ENCODE measurements at regions not wholly inside any gene's neighbourhood (a gene's known extent, or its start where the extent isn't known, plus 50 kb on each side); places are given as distances from the start of the nearest gene placed in this dataset.

DNA sequence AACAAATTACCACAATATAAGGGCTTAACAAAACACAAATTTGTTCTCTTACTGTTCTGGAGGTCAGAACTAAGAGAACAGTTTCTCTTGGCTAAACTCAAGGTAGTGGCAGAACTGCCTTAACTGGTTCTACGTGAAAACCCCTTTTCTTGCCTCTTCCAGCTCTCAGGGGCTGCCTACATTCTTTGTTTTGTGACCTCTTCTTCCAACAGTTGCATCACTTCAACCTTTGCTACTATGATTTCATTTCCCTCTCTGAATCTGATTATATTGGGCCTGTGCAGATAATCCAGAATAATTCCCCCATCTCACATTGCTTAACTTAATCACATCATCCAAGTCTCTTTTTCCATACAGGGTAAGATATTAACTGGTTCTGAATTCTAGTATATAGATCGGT, 624.6 kb downstream of the ZPLD1 start:
- Histone ChIP-seq H3K4me3 (no peak overlapping the region), H2AFZ (no peak overlapping the region), H3K4me1 (ENCODE audit: insufficient read depth) (peaks cover 21% of the 10 kb centered on the region), H3K9me3 (ENCODE audit: low read depth) (no peaks in the 10 kb centered on the region), H3K36me3 (replicated peaks; ENCODE audit: insufficient read depth, low read depth) (no peaks in the 10 kb centered on the region), H3K79me2 (no peaks in the 10 kb centered on the region), H3K9me2 (replicated peaks; ENCODE audit: insufficient read depth) (no peaks in the 10 kb centered on the region), H3K27ac (peak overlapping the region; percentile 36), H3K4me2 (no peak overlapping the region), H4K20me1 (ENCODE audit: insufficient read depth, poor library complexity, severe bottlenecking) (no peaks in the 10 kb centered on the region), H3K27me3 (no peaks in the 10 kb centered on the region)
- TF ChIP-seq, protein P1, sequence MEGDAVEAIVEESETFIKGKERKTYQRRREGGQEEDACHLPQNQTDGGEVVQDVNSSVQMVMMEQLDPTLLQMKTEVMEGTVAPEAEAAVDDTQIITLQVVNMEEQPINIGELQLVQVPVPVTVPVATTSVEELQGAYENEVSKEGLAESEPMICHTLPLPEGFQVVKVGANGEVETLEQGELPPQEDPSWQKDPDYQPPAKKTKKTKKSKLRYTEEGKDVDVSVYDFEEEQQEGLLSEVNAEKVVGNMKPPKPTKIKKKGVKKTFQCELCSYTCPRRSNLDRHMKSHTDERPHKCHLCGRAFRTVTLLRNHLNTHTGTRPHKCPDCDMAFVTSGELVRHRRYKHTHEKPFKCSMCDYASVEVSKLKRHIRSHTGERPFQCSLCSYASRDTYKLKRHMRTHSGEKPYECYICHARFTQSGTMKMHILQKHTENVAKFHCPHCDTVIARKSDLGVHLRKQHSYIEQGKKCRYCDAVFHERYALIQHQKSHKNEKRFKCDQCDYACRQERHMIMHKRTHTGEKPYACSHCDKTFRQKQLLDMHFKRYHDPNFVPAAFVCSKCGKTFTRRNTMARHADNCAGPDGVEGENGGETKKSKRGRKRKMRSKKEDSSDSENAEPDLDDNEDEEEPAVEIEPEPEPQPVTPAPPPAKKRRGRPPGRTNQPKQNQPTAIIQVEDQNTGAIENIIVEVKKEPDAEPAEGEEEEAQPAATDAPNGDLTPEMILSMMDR (IDR thresholded peaks at IDR 0.05; ENCODE audit: poor library complexity), result no peak
- TF ChIP-seq EZH2phosphoT487 (IDR thresholded peaks at IDR 0.05; ENCODE audit: low read depth, severe bottlenecking, unreplicated experiment) (no peak), EZH2 (IDR thresholded peaks at IDR 0.05; ENCODE audit: borderline replicate concordance) (no peak)
- peak; percentile 26 for DNase-seq (ENCODE audit: low spot score)
- 65% methylated on average over 2 of the region's 2 CpGs for WGBS (ENCODE audit: low lambda C conversion rate, missing lambda C conversion rate)

DNA sequence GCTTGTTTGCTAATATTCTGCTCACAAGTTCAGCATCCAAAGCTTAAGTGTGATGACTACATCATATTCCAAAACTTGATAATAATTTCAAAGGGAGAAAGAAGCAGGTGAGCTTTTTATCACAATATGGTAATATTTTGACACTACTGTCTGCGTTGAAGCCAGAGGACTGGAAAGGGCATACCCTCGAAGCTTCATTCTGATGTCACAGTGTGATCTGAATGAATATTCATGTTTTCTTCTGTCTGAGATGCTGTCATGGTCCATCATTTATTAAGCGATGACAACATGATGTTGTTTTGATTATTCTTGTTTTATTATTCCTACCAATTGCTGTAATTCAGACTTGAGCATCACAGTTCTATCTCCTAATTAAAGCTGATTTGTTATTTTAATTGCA, 625.4 kb downstream of the ZPLD1 start:
- no peak overlapping the region for H3K4me3 ChIP-seq
- no peaks in the 10 kb centered on the region for H3K9me3 ChIP-seq (ENCODE audit: low read depth)
- DNase-seq (ENCODE audit: low spot score), result no peak
- H3K4me1 ChIP-seq (ENCODE audit: insufficient read depth), result peaks cover 19% of the 10 kb centered on the region
- no peak overlapping the region for H2AFZ ChIP-seq
- H3K4me2 ChIP-seq, result no peak overlapping the region
- H3K27ac ChIP-seq, result no peak overlapping the region
- no peaks in the 10 kb centered on the region for H3K9me2 ChIP-seq (replicated peaks; ENCODE audit: insufficient read depth)
- no peak for TF ChIP-seq EZH2 (IDR thresholded peaks at IDR 0.05; ENCODE audit: borderline replicate concordance)
- TF ChIP-seq, protein P1 (IDR thresholded peaks at IDR 0.05; ENCODE audit: poor library complexity), result no peak
- TF ChIP-seq EZH2phosphoT487 (IDR thresholded peaks at IDR 0.05; ENCODE audit: low read depth, severe bottlenecking, unreplicated experiment), result no peak
- no peaks in the 10 kb centered on the region for H4K20me1 ChIP-seq (ENCODE audit: insufficient read depth, poor library complexity, severe bottlenecking)
- 97% methylated on average over 3 of the region's 3 CpGs for WGBS (ENCODE audit: low lambda C conversion rate, missing lambda C conversion rate)
- H3K36me3 ChIP-seq (replicated peaks; ENCODE audit: insufficient read depth, low read depth), result no peaks in the 10 kb centered on the region
- no peaks in the 10 kb centered on the region for H3K27me3 ChIP-seq
- no peaks in the 10 kb centered on the region for H3K79me2 ChIP-seq

DNA sequence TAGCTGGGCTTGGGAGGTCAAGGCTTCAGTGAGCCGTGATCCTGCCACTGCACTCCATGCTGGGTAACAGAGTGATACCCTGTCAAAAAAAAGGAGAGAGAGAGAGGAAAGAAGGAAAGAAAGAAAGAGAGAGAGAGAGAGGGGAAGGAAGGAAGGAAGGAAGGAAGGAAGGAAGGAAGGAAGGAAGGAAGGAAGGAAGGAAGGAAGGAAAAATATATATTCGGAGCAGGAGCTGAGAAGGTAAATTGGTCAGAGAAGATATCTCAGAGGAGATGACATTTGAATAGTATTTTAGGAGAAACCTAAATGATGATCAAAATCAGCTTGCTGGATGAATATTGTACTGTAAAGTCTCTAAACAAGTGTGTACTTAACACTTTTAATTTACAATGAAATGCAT, 633.1 kb downstream of the ZPLD1 start:
- H3K27me3 ChIP-seq, result no peaks in the 10 kb centered on the region
- H3K4me3 ChIP-seq, result no peak overlapping the region
- H3K4me2 ChIP-seq, result no peak overlapping the region
- H3K9me3 ChIP-seq (ENCODE audit: low read depth), result no peaks in the 10 kb centered on the region
- H3K36me3 ChIP-seq (replicated peaks; ENCODE audit: insufficient read depth, low read depth), result no peaks in the 10 kb centered on the region
- DNase-seq (ENCODE audit: low spot score), result no peak
- H4K20me1 ChIP-seq (ENCODE audit: insufficient read depth, poor library complexity, severe bottlenecking), result no peaks in the 10 kb centered on the region
- H2AFZ ChIP-seq, result no peak overlapping the region
- H3K9me2 ChIP-seq (replicated peaks; ENCODE audit: insufficient read depth), result no peaks in the 10 kb centered on the region
- H3K27ac ChIP-seq, result no peak overlapping the region
- TF ChIP-seq EZH2phosphoT487 (IDR thresholded peaks at IDR 0.05; ENCODE audit: low read depth, severe bottlenecking, unreplicated experiment) (no peak), EZH2 (IDR thresholded peaks at IDR 0.05; ENCODE audit: borderline replicate concordance) (no peak)
- no peaks in the 10 kb centered on the region for H3K4me1 ChIP-seq (ENCODE audit: insufficient read depth)
- H3K79me2 ChIP-seq, result no peaks in the 10 kb centered on the region
- 80% methylated on average over 1 of the region's 2 CpGs for WGBS (ENCODE audit: low lambda C conversion rate, missing lambda C conversion rate)

DNA sequence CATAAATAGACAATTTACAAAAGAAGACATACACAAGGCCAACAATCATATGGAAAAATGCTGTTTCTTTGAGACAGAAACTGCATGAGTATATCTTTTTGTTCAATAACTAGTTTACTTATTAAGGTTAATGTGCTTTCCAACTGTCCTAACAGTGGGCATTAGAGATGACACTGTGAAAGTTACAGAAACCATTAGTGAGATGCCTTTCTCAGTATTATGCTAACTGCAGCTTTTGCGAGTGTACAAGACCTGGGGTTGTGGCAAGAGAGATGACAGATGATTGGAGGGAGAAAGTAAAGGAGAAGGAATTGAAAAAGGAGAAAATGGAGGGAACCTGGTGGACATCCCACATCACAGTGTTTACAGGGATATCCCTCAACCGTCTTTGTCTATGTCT, 640.5 kb downstream of the ZPLD1 start:
- no peak for DNase-seq (ENCODE audit: low spot score)
- no peaks in the 10 kb centered on the region for H3K27me3 ChIP-seq
- H3K4me3 ChIP-seq, result no peak overlapping the region
- H3K4me2 ChIP-seq, result no peak overlapping the region
- WGBS (ENCODE audit: low lambda C conversion rate, missing lambda C conversion rate), result 63% methylated on average over 2 of the region's 2 CpGs
- no peaks in the 10 kb centered on the region for H3K4me1 ChIP-seq (ENCODE audit: insufficient read depth)
- H3K27ac ChIP-seq, result no peak overlapping the region
- no peak overlapping the region for H2AFZ ChIP-seq
- H4K20me1 ChIP-seq (ENCODE audit: insufficient read depth, poor library complexity, severe bottlenecking), result no peaks in the 10 kb centered on the region
- no peaks in the 10 kb centered on the region for H3K36me3 ChIP-seq (replicated peaks; ENCODE audit: insufficient read depth, low read depth)
- H3K9me3 ChIP-seq (ENCODE audit: low read depth), result no peaks in the 10 kb centered on the region
- H3K79me2 ChIP-seq, result no peaks in the 10 kb centered on the region
- no peak for TF ChIP-seq EZH2phosphoT487 (IDR thresholded peaks at IDR 0.05; ENCODE audit: low read depth, severe bottlenecking, unreplicated experiment)
- TF ChIP-seq EZH2 (IDR thresholded peaks at IDR 0.05; ENCODE audit: borderline replicate concordance), result no peak
- TF ChIP-seq, protein P1 (IDR thresholded peaks at IDR 0.05; ENCODE audit: poor library complexity), result no peak
- no peaks in the 10 kb centered on the region for H3K9me2 ChIP-seq (replicated peaks; ENCODE audit: insufficient read depth)
